CD4-positive, alpha-beta T cell treated with Interleukin-6 for 4 hours (primary cell): ENCODE measurements at regions not wholly inside any gene's neighbourhood (a gene's known extent, or its start where the extent isn't known, plus 50 kb on each side); places are given as distances from the start of the nearest gene placed in this dataset.
A peak's percentile ranks its signal among the peaks of the same experiment; 100 is the strongest.

ENCODE experiments used
- DNase-seq: peaks from one replicate; pipeline ENCODE4 v3.0.0-alpha.2; 2020; ENCODE audit warnings: mixed read lengths

- no peak for DNase-seq
Observed at GRCh38 chr1:59096501-59096900, 200.4 kb upstream of the FGGY start.

GRCh38 chr1:59098655-59099054 is 198.2 kb upstream of the FGGY start:
- no peak for DNase-seq

GRCh38 chr1:59100708-59101374 is 196.1 kb upstream of the FGGY start:
- DNase-seq: no peak

GRCh38 chr1:59101518-59101917 is 195.4 kb upstream of the FGGY start:
- DNase-seq: no peak

GRCh38 chr1:59103457-59103856 is 193.4 kb upstream of the FGGY start:
- no peak for DNase-seq

GRCh38 chr1:59104191-59104760 is 192.6 kb upstream of the FGGY start:
- no peak for DNase-seq

- DNase-seq: no peak
Observed at GRCh38 chr1:59105548-59106507, 191.1 kb upstream of the FGGY start.

GRCh38 chr1:59107516-59107915 is 189.4 kb upstream of the FGGY start:
- DNase-seq: no peak

- no peak for DNase-seq
Observed at GRCh38 chr1:59107916-59108315, 189.0 kb upstream of the FGGY start.

GRCh38 chr1:59108481-59109317 is 188.2 kb upstream of the FGGY start:
- DNase-seq: no peak

- no peak for DNase-seq
Observed at GRCh38 chr1:59110271-59110670, 186.6 kb upstream of the FGGY start.

GRCh38 chr1:59113876-59114457 is 182.9 kb upstream of the FGGY start:
- DNase-seq: no peak

- DNase-seq: no peak
Observed at GRCh38 chr1:59115865-59116264, 181.0 kb upstream of the FGGY start.

GRCh38 chr1:59116920-59117542 is 179.9 kb upstream of the FGGY start:
- peak; percentile 15 for DNase-seq

GRCh38 chr1:59122527-59122926 is 174.4 kb upstream of the FGGY start:
- no peak for DNase-seq

GRCh38 chr1:59123081-59123681 is 173.7 kb upstream of the FGGY start:
- no peak for DNase-seq

- no peak for DNase-seq
Observed at GRCh38 chr1:59124166-59124565, 172.7 kb upstream of the FGGY start.

- peak; percentile 20 for DNase-seq
Observed at GRCh38 chr1:59125154-59125553, 171.7 kb upstream of the FGGY start.

- DNase-seq: no peak
Observed at GRCh38 chr1:59125676-59126320, 171.1 kb upstream of the FGGY start.

- DNase-seq: no peak
Observed at GRCh38 chr1:59126366-59126765, 170.5 kb upstream of the FGGY start.

GRCh38 chr1:59128239-59128736 is 168.6 kb upstream of the FGGY start:
- no peak for DNase-seq
